Spleen (tissue), 7 donors: ENCODE measurements at regions not wholly inside any gene's neighbourhood (a gene's known extent, or its start where the extent isn't known, plus 50 kb on each side); places are given as distances from the start of the nearest gene placed in this dataset.

Source experiments
- POLR2A ChIP-seq, 3 donors: fragments of 450-650 bp; IDR thresholded peaks; one replicate each; pipeline ENCODE4 v1.5.1; 2017; ENCODE audit warnings: antibody characterized with exemption in 3 of 3, mild to moderate bottlenecking in 1 of 3
- POLR2AphosphoS5 ChIP-seq, 3 donors: sonication (generic); formaldehyde crosslinking; IDR thresholded peaks; one replicate each; pipeline ENCODE4 v1.5.1; 2017; ENCODE audit warnings: antibody characterized with exemption in 3 of 3
- TF ChIP-seq, protein P1 (sequence below), 11 experiments: fragments of 200-600 bp in 7 of 11; fragments of 450-650 bp in 4 of 11; sonication (generic) in 4 of 11; IDR thresholded peaks in 8 of 11; conservative IDR thresholded peaks in 3 of 11; 1 replicate in 7 of 11; 2 replicates in 4 of 11; pipeline versions ENCODE4 v1.4.0 to v1.8.0; 2016 to 2021; ENCODE audit warnings: antibody characterized with exemption in 11 of 11, inconsistent platforms in 4 of 11, mild to moderate bottlenecking in 1 of 11
- donor health status: DM: no; HTN: no; CAD: no; lungs with moderate emphysema.
- donor health status: DM: no; HTN: no; CAD: no.
- donor health status: DM: no; HTN: no; CAD: no.

- TF ChIP-seq, protein P1, sequence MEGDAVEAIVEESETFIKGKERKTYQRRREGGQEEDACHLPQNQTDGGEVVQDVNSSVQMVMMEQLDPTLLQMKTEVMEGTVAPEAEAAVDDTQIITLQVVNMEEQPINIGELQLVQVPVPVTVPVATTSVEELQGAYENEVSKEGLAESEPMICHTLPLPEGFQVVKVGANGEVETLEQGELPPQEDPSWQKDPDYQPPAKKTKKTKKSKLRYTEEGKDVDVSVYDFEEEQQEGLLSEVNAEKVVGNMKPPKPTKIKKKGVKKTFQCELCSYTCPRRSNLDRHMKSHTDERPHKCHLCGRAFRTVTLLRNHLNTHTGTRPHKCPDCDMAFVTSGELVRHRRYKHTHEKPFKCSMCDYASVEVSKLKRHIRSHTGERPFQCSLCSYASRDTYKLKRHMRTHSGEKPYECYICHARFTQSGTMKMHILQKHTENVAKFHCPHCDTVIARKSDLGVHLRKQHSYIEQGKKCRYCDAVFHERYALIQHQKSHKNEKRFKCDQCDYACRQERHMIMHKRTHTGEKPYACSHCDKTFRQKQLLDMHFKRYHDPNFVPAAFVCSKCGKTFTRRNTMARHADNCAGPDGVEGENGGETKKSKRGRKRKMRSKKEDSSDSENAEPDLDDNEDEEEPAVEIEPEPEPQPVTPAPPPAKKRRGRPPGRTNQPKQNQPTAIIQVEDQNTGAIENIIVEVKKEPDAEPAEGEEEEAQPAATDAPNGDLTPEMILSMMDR (IDR thresholded peaks at IDR 0.05 in 8 of 11, conservative IDR thresholded peaks at IDR 0.05 in 3 of 11), result no peak
- TF ChIP-seq POLR2AphosphoS5 (IDR thresholded peaks at IDR 0.05) (no peak), POLR2A (IDR thresholded peaks at IDR 0.05) (no peak)
Observed at GRCh38 chr2:239545741-239546392, 145.0 kb upstream of the HDAC4 start.
